SK-N-SH (cell line): ENCODE measurements at regions not wholly inside any gene's neighbourhood (a gene's known extent, or its start where the extent isn't known, plus 50 kb on each side); places are given as distances from the start of the nearest gene placed in this dataset.

Experiments
- CTCF ChIA-PET: fragments of 300-600, 350-600 bp; formaldehyde crosslinking; extraction: SDS; loops from one replicate; lab custom pipeline; 2021; lab: Yijun Ruan, JAX
- POLR2A ChIA-PET: fragments of 350-600 bp; sonication (Branson Sonifier 250); formaldehyde crosslinking; extraction: SDS; loops from one replicate; lab custom pipeline; 2020; ENCODE audit warnings: antibody characterized with exemption, inconsistent platforms; lab: Yijun Ruan, JAX
- DNase-seq: peaks from one replicate; pipeline ENCODE4 v3.0.0; 2012
- H2AFZ ChIP-seq: fragments of 200-600 bp; sonication (generic); 2 replicates; pipeline ENCODE4 v1.8.1; 2016; ENCODE audit warnings: antibody characterized with exemption, mild to moderate bottlenecking, low read depth
- H3F3A ChIP-seq: fragments of 200-600 bp; sonication (generic); replicated peaks from 2 replicates; pipeline ENCODE3; 2016; ENCODE audit warnings: antibody characterized with exemption, mild to moderate bottlenecking; ENCODE audit not compliant: insufficient read depth
- H3K27ac ChIP-seq, 2 experiments: fragments of 200-500 bp in 1 of 2; fragments of 200-600 bp in 1 of 2; sonication (Bioruptor generic) in 1 of 2; sonication (generic), shearing (Covaris generic) in 1 of 2; 2 replicates each; pipeline versions ENCODE4 v1.5.1 to v1.6.1; 2014 to 2016; ENCODE audit warnings: low read depth in 2 of 2, inconsistent platforms in 1 of 2, low read length in 1 of 2, mild to moderate bottlenecking in 1 of 2, mixed read lengths in 1 of 2
- H3K27me3 ChIP-seq: fragments of 200-600 bp; sonication (generic), shearing (Covaris generic); 2 replicates; pipeline ENCODE4 v1.6.1; 2016; ENCODE audit warnings: mixed run types; ENCODE audit not compliant: insufficient read depth
- H3K36me3 ChIP-seq, 2 experiments: fragments of 200-500 bp in 1 of 2; fragments of 200-600 bp in 1 of 2; sonication (Bioruptor generic) in 1 of 2; sonication (generic) in 1 of 2; replicated peaks in 1 of 2; 2 replicates each; pipeline versions ENCODE3 to v1.5.1; 2014 to 2016; ENCODE audit warnings: low read length in 1 of 2, mild to moderate bottlenecking in 1 of 2; ENCODE audit not compliant: insufficient read depth in 2 of 2, control insufficient read depth in 1 of 2
- H3K4me1 ChIP-seq, 2 experiments: fragments of 200-500 bp in 1 of 2; fragments of 200-600 bp in 1 of 2; sonication (Bioruptor generic) in 1 of 2; sonication (generic), shearing (Covaris generic) in 1 of 2; 2 replicates each; pipeline versions ENCODE4 v1.5.1 to v1.6.1; 2014 to 2016; ENCODE audit warnings: low read depth in 1 of 2, low read length in 1 of 2, mixed run types in 1 of 2; ENCODE audit not compliant: insufficient read depth in 2 of 2, control insufficient read depth in 1 of 2
- H3K4me2 ChIP-seq: fragments of 200-600 bp; sonication (generic), shearing (Covaris generic); 2 replicates; pipeline ENCODE4 v1.6.1; 2017; ENCODE audit warnings: mixed run types
- H3K4me3 ChIP-seq, 2 experiments: fragments of 200-500 bp in 1 of 2; fragments of 200-600 bp in 1 of 2; sonication (Bioruptor generic) in 1 of 2; sonication (generic), shearing (Covaris generic) in 1 of 2; 2 replicates each; pipeline versions ENCODE4 v1.5.1 to v1.8.1; 2014 to 2016; ENCODE audit warnings: low read depth in 2 of 2, inconsistent platforms in 1 of 2, low read length in 1 of 2, mild to moderate bottlenecking in 1 of 2, mixed read lengths in 1 of 2, moderate library complexity in 1 of 2
- H3K79me2 ChIP-seq: fragments of 200-600 bp; sonication (generic); 2 replicates; pipeline ENCODE4 v1.8.1; 2017; ENCODE audit warnings: mild to moderate bottlenecking; ENCODE audit not compliant: insufficient read depth
- H3K9ac ChIP-seq: fragments of 200-600 bp; sonication (generic); 2 replicates; pipeline ENCODE4 v1.6.1; 2017; ENCODE audit warnings: mixed run types
- H3K9me2 ChIP-seq: fragments of 200-600 bp; sonication (generic); 2 replicates; pipeline ENCODE4 v1.6.1; 2017; ENCODE audit warnings: mixed run types
- H3K9me3 ChIP-seq: fragments of 200-600 bp; sonication (generic); 2 replicates; pipeline ENCODE4 v1.6.1; 2017; ENCODE audit warnings: mixed run types, mild to moderate bottlenecking, moderate library complexity
- H4K20me1 ChIP-seq: fragments of 200-600 bp; sonication (generic); 2 replicates; pipeline ENCODE4 v1.6.1; 2017; ENCODE audit warnings: mild to moderate bottlenecking, mixed run types; ENCODE audit not compliant: insufficient read depth
- CTCF ChIP-seq: fragments of 200-600 bp; sonication (generic); IDR thresholded peaks from 2 replicates; pipeline ENCODE4 v1.6.1; 2017; ENCODE audit warnings: antibody characterized with exemption, mild to moderate bottlenecking, moderate library complexity
- EP300 ChIP-seq, 2 experiments: IDR thresholded peaks; 2 replicates each; pipeline versions ENCODE4 v1.4.0 to v1.6.1; 2012; ENCODE audit warnings: borderline replicate concordance in 1 of 2, low read depth in 1 of 2, low read length in 1 of 2
- EZH2phosphoT487 ChIP-seq: fragments of 200-600 bp; sonication (generic); IDR thresholded peaks from 2 replicates; pipeline ENCODE4 v1.6.1; 2017; ENCODE audit warnings: low read depth, mixed run types, mild to moderate bottlenecking, antibody characterized with exemption, moderate library complexity, borderline replicate concordance
- JUND ChIP-seq: IDR thresholded peaks from 2 replicates; pipeline ENCODE4 v1.4.0; 2012
- NRF1 ChIP-seq: IDR thresholded peaks from 2 replicates; pipeline ENCODE4 v1.6.1; 2012; ENCODE audit warnings: low read depth, mild to moderate bottlenecking, low read length
- PBX3 ChIP-seq: IDR thresholded peaks from 2 replicates; pipeline ENCODE4; 2012
- POLR2AphosphoS5 ChIP-seq: IDR thresholded peaks from 2 replicates; pipeline ENCODE4 v1.6.1; 2012; ENCODE audit warnings: low read depth, low read length
- RCOR1 ChIP-seq: fragments of 150-350 bp; IDR thresholded peaks from 2 replicates; pipeline ENCODE4 v1.6.1; 2017; ENCODE audit warnings: antibody characterized with exemption, low read length
- RFX5 ChIP-seq: IDR thresholded peaks from 2 replicates; pipeline ENCODE4 v1.6.1; 2012; ENCODE audit warnings: mild to moderate bottlenecking, improper control_type of control experiment, low read length
- RXRA ChIP-seq: IDR thresholded peaks from 2 replicates; pipeline ENCODE4 v1.4.0; 2012; ENCODE audit warnings: low read depth, mild to moderate bottlenecking, borderline replicate concordance
- TEAD4 ChIP-seq: IDR thresholded peaks from 2 replicates; pipeline ENCODE4 v1.4.0; 2012; ENCODE audit warnings: mild to moderate bottlenecking, borderline replicate concordance; ENCODE audit not compliant: insufficient read depth
- USF2 ChIP-seq: fragments of 150-350 bp; IDR thresholded peaks from 2 replicates; pipeline ENCODE4 v1.6.1; 2017; ENCODE audit warnings: antibody characterized with exemption, low read length, low read depth, borderline replicate concordance
- WGBS: methylation state at CpG from one replicate; pipeline ENCODE4 v1.1.6; 2017; ENCODE audit warnings: low lambda C conversion rate; 5-methylcytosine and 5-hydroxymethylcytosine counted together
- TF ChIP-seq, protein P1 (sequence below): IDR thresholded peaks from 2 replicates; pipeline ENCODE4 v1.6.1; 2012; ENCODE audit warnings: mild to moderate bottlenecking, low read depth, low read length, moderate library complexity

DNA sequence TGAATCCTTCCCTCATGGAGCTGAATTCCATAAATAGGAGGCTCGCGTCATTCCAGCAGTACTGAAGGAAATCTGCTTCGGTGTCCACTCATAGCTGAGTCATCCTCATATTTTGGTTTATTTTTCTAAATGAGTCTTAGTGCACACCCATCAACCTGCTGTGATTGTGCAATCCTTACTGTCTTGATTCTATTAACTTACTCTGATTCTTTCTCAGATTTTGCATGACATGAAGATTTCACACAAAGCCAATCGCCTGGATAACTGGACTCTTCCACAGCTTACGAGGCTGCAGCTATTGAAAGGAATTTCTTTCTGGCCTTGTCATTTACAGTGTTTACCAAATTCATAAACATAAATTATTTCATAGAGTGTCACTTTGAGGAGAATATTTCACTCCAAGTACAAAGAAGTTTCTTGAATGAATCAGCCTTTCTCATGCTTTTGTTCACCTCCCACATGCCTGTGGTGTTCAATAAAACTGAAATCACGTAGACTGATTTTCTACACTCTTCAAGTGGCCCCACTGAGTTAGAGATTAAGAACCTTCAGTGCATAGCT lies 207.6 kb upstream of the SLITRK2 start (continued):
- no peak for TF ChIP-seq RFX5
- no peak for TF ChIP-seq RXRA
- no peak for TF ChIP-seq EZH2phosphoT487
- TF ChIP-seq POLR2AphosphoS5, result no peak

DNA sequence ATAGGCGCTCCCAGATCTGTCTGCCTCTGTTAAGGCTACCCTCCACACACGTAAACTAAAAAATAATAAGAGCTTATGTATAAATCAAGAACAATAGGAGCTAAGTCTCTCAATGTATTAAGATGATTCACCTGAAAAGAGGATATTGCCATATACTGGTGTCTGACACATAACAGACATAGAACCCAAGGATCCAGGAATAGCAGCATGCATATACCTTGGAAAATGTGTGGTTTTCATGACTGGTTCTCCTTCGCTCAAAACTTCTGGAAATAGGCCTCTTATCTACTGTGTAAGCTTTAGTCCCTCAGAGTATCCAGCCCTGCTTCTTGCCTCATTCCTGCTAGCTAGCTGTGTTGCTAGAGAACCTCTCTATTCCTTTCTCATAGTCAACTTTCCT lies 203.7 kb upstream of the SLITRK2 start:
- no peak overlapping the region for H2AFZ ChIP-seq
- no peaks in the 10 kb centered on the region for H3K27me3 ChIP-seq
- no peak for DNase-seq
- H4K20me1 ChIP-seq, result no peaks in the 10 kb centered on the region
- TF ChIP-seq RCOR1 (no peak), EZH2phosphoT487 (no peak), PBX3 (no peak), JUND (no peak), USF2 (no peak), RFX5 (no peak), EP300 (IDR thresholded peaks at IDR 0.05; ENCODE audit: borderline replicate concordance in 1 of 2, low read depth in 1 of 2, low read length in 1 of 2) (no peak), TEAD4 (no peak), NRF1 (no peak), CTCF (no peak)
- TF ChIP-seq, protein P1, sequence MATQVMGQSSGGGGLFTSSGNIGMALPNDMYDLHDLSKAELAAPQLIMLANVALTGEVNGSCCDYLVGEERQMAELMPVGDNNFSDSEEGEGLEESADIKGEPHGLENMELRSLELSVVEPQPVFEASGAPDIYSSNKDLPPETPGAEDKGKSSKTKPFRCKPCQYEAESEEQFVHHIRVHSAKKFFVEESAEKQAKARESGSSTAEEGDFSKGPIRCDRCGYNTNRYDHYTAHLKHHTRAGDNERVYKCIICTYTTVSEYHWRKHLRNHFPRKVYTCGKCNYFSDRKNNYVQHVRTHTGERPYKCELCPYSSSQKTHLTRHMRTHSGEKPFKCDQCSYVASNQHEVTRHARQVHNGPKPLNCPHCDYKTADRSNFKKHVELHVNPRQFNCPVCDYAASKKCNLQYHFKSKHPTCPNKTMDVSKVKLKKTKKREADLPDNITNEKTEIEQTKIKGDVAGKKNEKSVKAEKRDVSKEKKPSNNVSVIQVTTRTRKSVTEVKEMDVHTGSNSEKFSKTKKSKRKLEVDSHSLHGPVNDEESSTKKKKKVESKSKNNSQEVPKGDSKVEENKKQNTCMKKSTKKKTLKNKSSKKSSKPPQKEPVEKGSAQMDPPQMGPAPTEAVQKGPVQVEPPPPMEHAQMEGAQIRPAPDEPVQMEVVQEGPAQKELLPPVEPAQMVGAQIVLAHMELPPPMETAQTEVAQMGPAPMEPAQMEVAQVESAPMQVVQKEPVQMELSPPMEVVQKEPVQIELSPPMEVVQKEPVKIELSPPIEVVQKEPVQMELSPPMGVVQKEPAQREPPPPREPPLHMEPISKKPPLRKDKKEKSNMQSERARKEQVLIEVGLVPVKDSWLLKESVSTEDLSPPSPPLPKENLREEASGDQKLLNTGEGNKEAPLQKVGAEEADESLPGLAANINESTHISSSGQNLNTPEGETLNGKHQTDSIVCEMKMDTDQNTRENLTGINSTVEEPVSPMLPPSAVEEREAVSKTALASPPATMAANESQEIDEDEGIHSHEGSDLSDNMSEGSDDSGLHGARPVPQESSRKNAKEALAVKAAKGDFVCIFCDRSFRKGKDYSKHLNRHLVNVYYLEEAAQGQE, result no peak
- no peaks in the 10 kb centered on the region for H3K36me3 ChIP-seq
- no peak overlapping the region for H3K4me2 ChIP-seq
- no peak overlapping the region for H3K27ac ChIP-seq
- no peaks in the 10 kb centered on the region for H3F3A ChIP-seq
- WGBS, result 1% methylated on average over 3 of the region's 3 CpGs
- no peaks in the 10 kb centered on the region for H3K79me2 ChIP-seq
- no peak overlapping the region for H3K9ac ChIP-seq
- ChIA-PET POLR2A (no interaction called here), CTCF (no interaction called here)
- H3K9me3 ChIP-seq, result no peaks in the 10 kb centered on the region
- no peaks in the 10 kb centered on the region for H3K4me1 ChIP-seq
- no peaks in the 10 kb centered on the region for H3K9me2 ChIP-seq
- no peak overlapping the region for H3K4me3 ChIP-seq
